Astrocyte (in vitro differentiated cells and primary cell): ENCODE measurements at regions not wholly inside any gene's neighbourhood (a gene's known extent, or its start where the extent isn't known, plus 50 kb on each side); places are given as distances from the start of the nearest gene placed in this dataset.
A peak's percentile ranks its signal among the peaks of the same experiment; 100 is the strongest.

Source experiments
- DNase-seq: peaks from one replicate; pipeline ENCODE4 v3.0.0-alpha.2; 2010; ENCODE audit warnings: low read depth
- FAIRE-seq: peaks from 2 replicates; lab custom pipeline; 2011; peaks lifted over from hg19 to GRCh38; lab: Jason Lieb, UNC
- H2AFZ ChIP-seq: 2 replicates; pipeline ENCODE4 v1.6.0; 2012; ENCODE audit warnings: low read depth, low read length, inconsistent platforms
- H3K27ac ChIP-seq: 2 replicates; pipeline ENCODE4 v1.5.1; 2011; ENCODE audit warnings: low read depth, low read length, inconsistent platforms
- H3K27me3 ChIP-seq: 2 replicates; pipeline ENCODE4 v1.6.0; 2011; ENCODE audit warnings: low read length, inconsistent platforms; ENCODE audit not compliant: insufficient read depth
- H3K36me3 ChIP-seq: 2 replicates; pipeline ENCODE4 v1.5.1; 2011; ENCODE audit warnings: low read length, inconsistent platforms; ENCODE audit not compliant: insufficient read depth
- H3K4me1 ChIP-seq: 2 replicates; pipeline ENCODE4 v1.5.1; 2011; ENCODE audit warnings: low read length, inconsistent platforms; ENCODE audit not compliant: insufficient read depth
- H3K4me2 ChIP-seq: 2 replicates; pipeline ENCODE4 v1.6.0; 2012; ENCODE audit warnings: low read length, inconsistent platforms
- H3K4me3 ChIP-seq: 2 replicates; pipeline ENCODE4 v1.5.1; 2011; ENCODE audit warnings: low read depth, mild to moderate bottlenecking, low read length, inconsistent platforms; ENCODE audit not compliant: insufficient read depth
- H3K79me2 ChIP-seq: 2 replicates; pipeline ENCODE4 v1.6.0; 2012; ENCODE audit warnings: mild to moderate bottlenecking, low read length, inconsistent platforms; ENCODE audit not compliant: insufficient read depth
- H3K9ac ChIP-seq: 2 replicates; pipeline ENCODE4 v1.6.0; 2012; ENCODE audit warnings: mild to moderate bottlenecking, low read length, inconsistent platforms
- H3K9me3 ChIP-seq: 2 replicates; pipeline ENCODE4 v1.5.1; 2012; ENCODE audit warnings: low read depth, mild to moderate bottlenecking, low read length, inconsistent platforms; ENCODE audit not compliant: insufficient read depth
- H4K20me1 ChIP-seq: 2 replicates; pipeline ENCODE4 v1.6.0; 2012; ENCODE audit warnings: low read length, inconsistent platforms; ENCODE audit not compliant: insufficient read depth
- H3K27ac Mint-ChIP-seq: one replicate; pipeline ENCODE4 v1.8.0; 2021; ENCODE audit warnings: mild to moderate bottlenecking, mixed read lengths; ENCODE audit not compliant: unreplicated experiment
- H3K27me3 Mint-ChIP-seq: one replicate; pipeline ENCODE4 v1.8.0; 2021; ENCODE audit warnings: low read depth, mixed read lengths; ENCODE audit not compliant: unreplicated experiment
- H3K36me3 Mint-ChIP-seq: one replicate; pipeline ENCODE4 v1.8.0; 2021; ENCODE audit warnings: low read depth, mixed read lengths; ENCODE audit not compliant: unreplicated experiment
- H3K4me1 Mint-ChIP-seq: one replicate; pipeline ENCODE4 v1.8.0; 2021; ENCODE audit warnings: low read depth, mixed read lengths; ENCODE audit not compliant: unreplicated experiment
- H3K4me3 Mint-ChIP-seq: one replicate; pipeline ENCODE4 v1.8.0; 2021; ENCODE audit warnings: mild to moderate bottlenecking, moderate library complexity, mixed read lengths; ENCODE audit not compliant: unreplicated experiment
- H3K9me3 Mint-ChIP-seq: one replicate; pipeline ENCODE4 v1.8.0; 2021; ENCODE audit warnings: mild to moderate bottlenecking, mixed read lengths; ENCODE audit not compliant: unreplicated experiment
- CTCF ChIP-seq: IDR thresholded peaks from 2 replicates; pipeline ENCODE4 v1.5.1; 2011; ENCODE audit warnings: low read depth, mild to moderate bottlenecking, inconsistent platforms, low read length, moderate library complexity; ENCODE audit not compliant: insufficient read depth
- EZH2 ChIP-seq: IDR thresholded peaks from 2 replicates; pipeline ENCODE4 v1.6.1; 2012; ENCODE audit warnings: mild to moderate bottlenecking, low read length, inconsistent platforms; ENCODE audit not compliant: insufficient read depth

DNA sequence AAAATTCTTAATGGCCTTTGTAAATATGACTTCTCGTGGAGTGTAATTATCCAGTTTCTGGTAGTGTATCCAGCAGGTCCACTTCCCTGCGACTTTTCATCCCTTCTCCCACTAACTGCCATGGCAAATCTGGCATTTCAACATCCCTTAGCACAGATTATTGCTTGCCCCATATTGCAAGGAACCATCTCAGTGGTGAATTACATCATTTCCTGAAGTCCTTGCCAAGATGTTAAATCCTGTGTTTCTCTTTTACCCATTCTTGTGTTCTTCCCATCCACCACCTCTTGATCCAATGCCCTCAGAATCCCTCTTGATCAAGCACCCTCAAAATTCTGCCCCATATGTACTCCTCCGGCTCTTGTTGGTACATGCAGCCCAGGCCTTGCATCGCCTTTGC, 88.1 kb upstream of the ZNF81 start:
- Histone ChIP-seq H3K36me3 (no peaks in the 10 kb centered on the region), H3K4me2 (no peak overlapping the region), H3K27me3 (no peaks in the 10 kb centered on the region), H4K20me1 (no peaks in the 10 kb centered on the region), H3K79me2 (no peaks in the 10 kb centered on the region), H3K4me3 (no peak overlapping the region), H2AFZ (no peak overlapping the region), H3K9ac (no peak overlapping the region), H3K9me3 (no peaks in the 10 kb centered on the region), H3K27ac (no peak overlapping the region), H3K4me1 (no peaks in the 10 kb centered on the region)
- Mint-ChIP-seq H3K27ac (peak overlapping the region; percentile 24), H3K4me3 (no peak overlapping the region), H3K27me3 (peaks cover 2% of the 10 kb centered on the region), H3K4me1 (peaks cover 5% of the 10 kb centered on the region), H3K36me3 (no peaks in the 10 kb centered on the region), H3K9me3 (peaks cover 3% of the 10 kb centered on the region)
- no peak for TF ChIP-seq EZH2
- TF ChIP-seq CTCF = no peak
- DNase-seq (no peak), FAIRE-seq (no peak)

GRCh38 chrX:47746446-47746845, 87.5 kb upstream of the UXT start:
- no peak for DNase-seq
- Histone ChIP-seq H3K9me3 (no peaks in the 10 kb centered on the region), H2AFZ (no peak overlapping the region), H3K4me3 (no peak overlapping the region), H3K27me3 (no peaks in the 10 kb centered on the region), H3K79me2 (no peaks in the 10 kb centered on the region), H3K36me3 (no peaks in the 10 kb centered on the region), H3K4me1 (no peaks in the 10 kb centered on the region), H3K4me2 (no peak overlapping the region), H3K9ac (no peak overlapping the region), H3K27ac (no peak overlapping the region), H4K20me1 (no peaks in the 10 kb centered on the region)
- Mint-ChIP-seq H3K9me3 (peaks cover 3% of the 10 kb centered on the region), H3K4me1 (peaks cover 5% of the 10 kb centered on the region), H3K27ac (no peak overlapping the region), H3K27me3 (peaks cover 2% of the 10 kb centered on the region), H3K36me3 (no peaks in the 10 kb centered on the region), H3K4me3 (no peak overlapping the region)
- TF ChIP-seq EZH2 (no peak), CTCF (no peak)
- no peak for FAIRE-seq

- Mint-ChIP-seq H3K36me3 (no peaks in the 10 kb centered on the region), H3K4me3 (no peak overlapping the region), H3K27me3 (peaks cover 2% of the 10 kb centered on the region), H3K9me3 (peaks cover 3% of the 10 kb centered on the region), H3K4me1 (peaks cover 5% of the 10 kb centered on the region), H3K27ac (no peak overlapping the region)
- H3K27me3 ChIP-seq = no peaks in the 10 kb centered on the region
- peak; percentile 20 for FAIRE-seq
- TF ChIP-seq CTCF = no peak
- no peak for TF ChIP-seq EZH2
- no peaks in the 10 kb centered on the region for H3K4me1 ChIP-seq
- no peaks in the 10 kb centered on the region for H3K79me2 ChIP-seq
- H3K9ac ChIP-seq = no peak overlapping the region
- no peaks in the 10 kb centered on the region for H3K9me3 ChIP-seq
- H3K36me3 ChIP-seq = no peaks in the 10 kb centered on the region
- no peak overlapping the region for H2AFZ ChIP-seq
- no peak overlapping the region for H3K4me3 ChIP-seq
- no peak overlapping the region for H3K27ac ChIP-seq
- no peaks in the 10 kb centered on the region for H4K20me1 ChIP-seq
- no peak overlapping the region for H3K4me2 ChIP-seq
- no peak for DNase-seq
These were observed 86.4 kb upstream of the UXT start for GRCh38 chrX:47745416-47745815.
